GM04504 (cell line): ENCODE measurements at regions not wholly inside any gene's neighbourhood (a gene's known extent, or its start where the extent isn't known, plus 50 kb on each side); places are given as distances from the start of the nearest gene placed in this dataset.
A peak's percentile ranks its signal among the peaks of the same experiment; 100 is the strongest.
"Not testable (repeated sequence)": the region's sequence is repeated elsewhere in the genome, so short reads cannot be mapped to it uniquely, and the experiment has no call there.

Experiments used
- DNase-seq: peaks from one replicate; pipeline ENCODE4 v3.0.0-alpha.2; 2012; ENCODE audit warnings: low read depth

- no peak for DNase-seq
Observed at GRCh38 chr1:173300061-173301044, 93.2 kb upstream of the TNFSF4 start.

GRCh38 chr1:173301507-173301906 lies 94.4 kb upstream of the TNFSF4 start:
- DNase-seq, result no peak

DNA sequence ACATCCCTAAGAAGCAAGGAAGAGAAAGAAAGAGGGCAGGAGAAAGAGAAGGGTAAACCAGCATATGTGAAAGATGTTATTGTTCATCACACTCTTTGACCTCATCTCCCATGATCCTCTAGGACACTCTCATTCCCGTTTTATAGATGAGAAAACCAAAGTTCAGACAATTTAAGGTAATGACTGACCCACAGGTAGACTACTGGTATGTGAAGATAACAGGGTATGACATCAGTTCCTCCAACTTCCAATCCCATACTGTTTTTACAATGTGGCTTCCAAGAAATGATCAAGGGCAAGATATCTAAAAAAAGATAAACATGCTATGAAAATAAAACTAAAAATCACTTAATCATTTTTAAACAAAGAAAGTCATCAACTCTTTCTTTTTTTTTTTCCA lies 95.2 kb upstream of the TNFSF4 start:
- DNase-seq, result no peak

GRCh38 chr1:173302890-173303829 lies 96.0 kb upstream of the TNFSF4 start:
- DNase-seq, result no peak

DNA sequence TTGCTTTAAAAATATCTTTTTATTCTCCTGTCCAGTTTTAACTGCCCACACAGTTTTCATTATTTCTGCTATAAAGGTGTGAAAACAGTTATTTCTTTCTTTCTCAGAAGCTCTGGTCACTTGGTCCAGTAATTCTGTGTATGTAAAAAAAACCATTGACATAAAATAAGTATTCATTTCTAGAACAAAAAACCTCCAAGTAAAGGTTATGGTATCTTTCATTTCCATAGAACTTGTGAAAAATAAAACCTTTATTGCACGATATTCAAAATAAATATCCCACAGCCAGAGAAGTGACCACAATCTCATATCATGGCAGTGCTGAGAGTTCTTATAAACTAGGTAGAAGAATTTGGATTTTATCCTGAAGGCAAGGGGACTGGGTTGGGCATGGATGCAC lies 96.9 kb upstream of the TNFSF4 start:
- DNase-seq, result no peak

DNA sequence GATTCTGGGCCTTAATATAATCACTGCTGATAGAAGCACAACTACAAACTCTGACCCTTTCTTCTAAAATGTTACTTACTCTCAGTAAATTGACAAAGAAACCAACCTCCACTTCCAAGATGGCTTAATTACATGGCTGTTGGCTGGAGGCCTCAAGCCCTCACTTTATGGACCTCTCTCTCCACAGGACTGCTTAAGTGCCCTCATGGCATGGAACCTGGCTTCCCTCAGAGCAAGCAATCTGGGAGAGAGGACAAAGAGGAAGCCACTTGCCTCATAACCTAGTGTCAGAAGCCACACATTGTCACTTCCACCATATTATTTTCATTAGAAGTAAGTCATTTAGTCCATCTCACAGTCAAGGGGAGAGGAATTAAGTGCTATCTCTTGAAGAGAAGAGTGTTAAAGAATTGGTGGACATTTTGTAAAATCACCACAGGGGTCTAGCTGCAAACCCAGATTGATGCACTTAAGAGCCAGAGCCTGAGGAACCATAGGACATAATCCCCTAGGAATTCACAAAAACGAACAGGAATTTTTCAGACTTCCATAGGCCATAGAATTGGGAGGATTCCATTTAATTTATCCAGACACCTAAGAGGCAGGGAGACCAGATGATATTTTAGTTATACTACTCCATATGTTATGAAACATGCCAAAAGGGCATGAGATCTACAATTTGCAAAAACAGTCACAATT lies 97.5 kb upstream of the TNFSF4 start:
- DNase-seq, result no peak

- no peak for DNase-seq
Observed at GRCh38 chr1:173307845-173308244, 100.7 kb upstream of the TNFSF4 start.

DNA sequence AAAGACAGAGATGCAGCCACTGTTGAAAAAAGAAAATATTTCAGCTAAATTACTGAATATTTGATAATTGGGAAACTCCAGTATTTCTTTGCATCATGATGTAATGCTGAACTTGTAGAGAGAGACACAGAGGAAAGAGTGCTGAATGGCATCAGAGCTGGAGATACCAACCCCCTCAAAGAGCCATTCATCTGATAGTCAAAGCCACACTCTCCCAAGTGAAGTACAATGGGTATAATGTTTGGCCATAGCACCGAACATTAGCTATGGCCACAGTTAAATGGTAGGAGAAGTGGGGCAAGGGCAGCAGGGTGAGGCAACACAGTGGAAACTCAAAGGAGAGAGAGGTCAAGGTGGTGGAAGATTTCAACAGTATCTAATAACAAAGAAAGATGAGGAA lies 107.5 kb upstream of the TNFSF4 start:
- no peak for DNase-seq

GRCh38 chr1:173315296-173315695 lies 108.2 kb upstream of the TNFSF4 start:
- DNase-seq, result no peak

DNA sequence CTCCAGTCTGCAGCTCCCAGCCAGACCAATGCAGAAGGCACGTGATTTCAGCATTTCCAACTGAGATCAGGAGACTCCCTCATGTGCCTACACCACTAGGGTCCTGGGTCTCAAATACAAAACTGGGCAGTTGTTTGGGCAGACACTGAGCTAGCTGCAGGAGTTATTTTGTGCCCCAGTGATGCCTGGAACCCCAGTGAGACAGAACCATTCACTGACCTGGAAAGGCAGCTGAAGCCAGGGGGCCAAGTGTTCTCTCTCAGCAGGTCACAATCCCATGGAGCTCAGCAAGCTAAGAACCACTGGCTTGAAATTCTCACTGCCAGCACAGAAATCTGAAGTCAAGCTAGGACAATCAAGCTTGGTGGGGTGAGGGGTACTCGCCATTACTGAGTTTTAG lies 111.7 kb upstream of the TNFSF4 start:
- no peak for DNase-seq

- not testable (repeated sequence) for DNase-seq
Observed at GRCh38 chr1:173324352-173324751, 117.2 kb upstream of the TNFSF4 start.

GRCh38 chr1:173327987-173328386 lies 120.9 kb upstream of the TNFSF4 start:
- not testable (repeated sequence) for DNase-seq

DNA sequence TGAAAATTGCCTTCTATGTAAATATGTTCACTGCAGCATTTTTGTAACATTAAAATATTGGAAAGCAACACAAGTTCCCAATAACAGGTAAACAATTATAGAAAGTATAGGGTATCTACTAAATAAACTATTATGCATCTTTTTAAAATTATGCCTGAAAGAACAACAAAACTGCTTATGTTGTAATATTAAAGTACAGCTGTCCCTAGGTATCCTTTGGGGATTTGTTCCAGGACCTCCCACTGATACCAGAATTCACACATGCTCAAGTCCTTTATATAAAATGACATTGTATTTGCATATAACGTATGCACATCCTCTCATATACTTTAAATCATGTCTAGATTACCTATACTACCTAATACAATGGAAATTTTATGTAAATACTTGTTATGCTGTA lies 121.8 kb upstream of the TNFSF4 start:
- no peak for DNase-seq

DNA sequence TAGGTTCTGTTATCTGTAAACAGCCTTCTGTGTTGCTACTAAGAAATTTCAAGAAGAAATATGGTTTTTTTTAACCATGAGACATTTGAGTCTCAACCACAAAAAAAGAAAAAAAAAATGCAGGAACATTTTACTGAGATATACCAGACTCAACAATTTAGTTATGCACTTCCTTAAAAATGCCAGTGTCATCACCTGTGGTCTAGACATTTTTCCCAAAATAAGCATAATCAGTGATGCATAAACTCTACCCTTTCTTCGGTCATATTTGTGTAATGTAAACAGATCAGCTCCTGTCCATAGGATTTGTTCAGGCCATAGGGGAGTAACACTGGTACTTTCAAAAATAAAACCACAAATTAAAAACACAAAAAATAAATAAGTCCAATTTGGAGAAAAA lies 122.6 kb upstream of the TNFSF4 start:
- no peak for DNase-seq

DNA sequence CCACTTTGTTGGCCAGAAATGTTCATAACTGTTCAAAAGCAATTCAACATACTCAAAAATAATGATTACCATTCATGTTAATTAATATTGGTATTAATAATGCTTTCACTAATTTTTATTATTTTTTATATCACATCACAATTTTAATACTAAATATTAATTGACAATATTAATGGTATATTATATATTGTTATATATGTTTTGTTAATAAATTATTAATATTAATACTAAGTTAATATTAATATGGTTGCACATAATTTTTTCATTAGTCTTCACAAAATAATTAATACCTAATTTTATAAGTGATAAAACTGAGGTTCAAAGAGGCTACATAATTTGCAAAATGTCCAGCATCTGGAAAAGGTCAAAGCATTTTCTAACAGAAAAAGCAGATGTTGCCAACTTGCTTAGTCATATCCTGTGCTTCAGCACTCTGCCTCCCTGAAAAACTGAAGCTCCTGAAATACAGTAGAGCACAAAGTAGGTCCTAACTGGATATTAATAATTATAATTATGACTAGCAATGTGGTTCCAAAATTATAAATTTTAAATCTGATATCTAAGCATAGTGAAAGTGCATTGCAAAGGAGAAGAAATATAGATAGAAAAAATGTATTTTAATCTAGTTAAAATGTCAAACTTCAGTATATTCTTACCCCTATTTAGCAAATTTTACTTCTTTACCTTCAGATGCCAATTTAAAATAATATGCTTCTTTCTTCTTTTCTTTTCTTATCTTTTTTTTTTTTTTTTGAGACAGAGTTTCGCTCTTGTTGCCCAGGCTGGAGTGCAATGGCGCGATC lies 123.2 kb upstream of the TNFSF4 start:
- DNase-seq, result peak; percentile 45

GRCh38 chr1:173330952-173331548 lies 123.9 kb upstream of the TNFSF4 start:
- not testable (repeated sequence) for DNase-seq

DNA sequence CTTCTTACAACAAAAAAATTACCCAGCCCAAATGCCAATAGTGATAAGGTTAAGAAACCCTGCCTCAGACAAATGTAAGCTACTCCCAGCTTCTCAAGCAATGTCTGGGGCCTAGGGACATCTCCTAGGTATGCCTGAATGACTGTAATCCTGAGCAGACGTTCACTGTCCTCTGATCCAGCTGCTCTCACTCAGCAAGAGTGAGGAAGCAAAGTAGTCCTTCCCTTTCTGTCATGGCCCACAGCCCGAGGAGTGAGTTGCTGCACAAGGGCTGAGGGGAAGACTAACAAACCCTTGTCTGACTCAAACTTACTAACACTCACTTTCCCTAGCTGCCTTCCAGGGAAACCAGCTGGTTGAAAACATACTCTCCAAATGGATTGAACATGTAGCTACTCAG lies 124.9 kb upstream of the TNFSF4 start:
- peak; percentile 44 for DNase-seq

- no peak for DNase-seq
Observed at GRCh38 chr1:173333581-173333980, 126.5 kb upstream of the TNFSF4 start.

DNA sequence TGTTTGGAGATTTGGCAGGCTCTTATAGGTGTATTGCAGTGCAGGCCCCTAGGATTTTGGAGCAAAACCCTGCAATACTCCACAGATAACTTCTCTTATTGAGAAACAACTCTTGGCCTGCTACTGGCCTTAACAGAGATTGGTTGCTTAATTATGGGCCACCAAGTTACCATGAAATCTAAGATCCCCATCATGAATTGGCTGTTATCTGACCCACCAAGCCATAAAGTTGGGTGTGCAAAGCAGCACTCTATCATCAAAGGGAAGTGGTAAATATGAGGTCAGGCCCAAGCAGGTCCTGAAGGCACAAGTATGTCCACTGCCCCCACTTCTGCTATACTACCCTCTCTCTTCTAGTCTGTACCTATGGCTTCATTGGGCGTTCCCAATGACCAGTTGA lies 130.0 kb upstream of the TNFSF4 start:
- no peak for DNase-seq

DNA sequence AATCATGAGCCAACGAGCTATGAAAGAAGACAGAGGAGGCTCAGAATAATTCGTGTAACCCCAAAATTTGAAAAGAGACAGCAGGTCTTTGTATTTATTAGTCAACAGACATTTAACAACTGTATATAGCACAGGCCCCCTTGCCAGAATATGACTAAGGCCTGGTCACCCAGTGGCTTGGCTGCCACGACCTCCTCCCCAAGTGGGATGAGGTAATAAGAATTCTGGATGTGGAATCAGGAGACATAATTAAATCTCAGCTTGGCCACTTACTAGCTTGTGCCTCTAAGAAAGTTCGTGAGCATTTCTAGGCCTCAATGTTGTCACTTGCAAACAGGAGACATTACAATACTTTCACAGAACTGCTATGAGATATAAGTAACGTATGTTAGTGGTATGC lies 134.2 kb upstream of the TNFSF4 start:
- peak; percentile 69 for DNase-seq

DNA sequence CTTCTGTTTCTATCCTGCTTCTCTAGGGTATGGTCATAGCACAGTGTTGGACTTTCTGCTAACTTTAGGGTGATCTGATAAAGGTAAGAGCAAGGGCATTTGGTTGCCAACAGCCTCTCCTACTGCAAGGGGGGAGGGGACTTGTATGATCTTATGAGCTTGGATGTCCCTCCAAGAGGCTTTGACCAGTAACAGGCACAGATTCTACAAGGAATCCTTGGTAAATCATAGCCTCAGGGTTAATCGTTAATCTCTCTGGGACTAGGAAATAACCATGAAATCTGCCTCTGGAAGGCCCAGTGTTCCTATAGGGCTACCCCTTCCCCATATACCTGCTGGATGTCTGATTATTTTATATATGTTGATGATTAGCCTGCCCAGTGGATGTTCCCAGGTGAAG lies 134.8 kb upstream of the TNFSF4 start:
- DNase-seq, result no peak
